Esophagus squamous epithelium (tissue), 4 donors: ENCODE measurements at regions not wholly inside any gene's neighbourhood (a gene's known extent, or its start where the extent isn't known, plus 50 kb on each side); places are given as distances from the start of the nearest gene placed in this dataset.
"Not testable (repeated sequence)": the region's sequence is repeated elsewhere in the genome, so short reads cannot be mapped to it uniquely, and the experiment has no call there.

ENCODE experiments used
- POLR2A ChIP-seq, 4 donors: fragments of 450-650 bp; IDR thresholded peaks; one replicate each; pipeline ENCODE4 v1.6.1; 2017; ENCODE audit warnings: antibody characterized with exemption in 4 of 4, mild to moderate bottlenecking in 4 of 4, moderate library complexity in 3 of 4
- TF ChIP-seq, protein P1 (sequence below), 6 experiments: fragments of 450-650 bp in 4 of 6; fragments of 200-600 bp in 2 of 6; sonication (generic) in 2 of 6; IDR thresholded peaks; one replicate each; pipeline ENCODE4 v1.5.1; 2016 to 2019; ENCODE audit warnings: antibody characterized with exemption in 6 of 6, mild to moderate bottlenecking in 4 of 6, moderate library complexity in 4 of 6

GRCh38 chr1:121081625-121082199 lies 102.4 kb downstream of the FAM72B start:
- TF ChIP-seq POLR2A (IDR thresholded peaks at IDR 0.05), result not testable (repeated sequence)
- TF ChIP-seq, protein P1, sequence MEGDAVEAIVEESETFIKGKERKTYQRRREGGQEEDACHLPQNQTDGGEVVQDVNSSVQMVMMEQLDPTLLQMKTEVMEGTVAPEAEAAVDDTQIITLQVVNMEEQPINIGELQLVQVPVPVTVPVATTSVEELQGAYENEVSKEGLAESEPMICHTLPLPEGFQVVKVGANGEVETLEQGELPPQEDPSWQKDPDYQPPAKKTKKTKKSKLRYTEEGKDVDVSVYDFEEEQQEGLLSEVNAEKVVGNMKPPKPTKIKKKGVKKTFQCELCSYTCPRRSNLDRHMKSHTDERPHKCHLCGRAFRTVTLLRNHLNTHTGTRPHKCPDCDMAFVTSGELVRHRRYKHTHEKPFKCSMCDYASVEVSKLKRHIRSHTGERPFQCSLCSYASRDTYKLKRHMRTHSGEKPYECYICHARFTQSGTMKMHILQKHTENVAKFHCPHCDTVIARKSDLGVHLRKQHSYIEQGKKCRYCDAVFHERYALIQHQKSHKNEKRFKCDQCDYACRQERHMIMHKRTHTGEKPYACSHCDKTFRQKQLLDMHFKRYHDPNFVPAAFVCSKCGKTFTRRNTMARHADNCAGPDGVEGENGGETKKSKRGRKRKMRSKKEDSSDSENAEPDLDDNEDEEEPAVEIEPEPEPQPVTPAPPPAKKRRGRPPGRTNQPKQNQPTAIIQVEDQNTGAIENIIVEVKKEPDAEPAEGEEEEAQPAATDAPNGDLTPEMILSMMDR (IDR thresholded peaks at IDR 0.05), result not testable (repeated sequence)
